Inferior parietal cortex (tissue), 1 donor: ENCODE measurements at regions not wholly inside any gene's neighbourhood (a gene's known extent, or its start where the extent isn't known, plus 50 kb on each side); places are given as distances from the start of the nearest gene placed in this dataset.
"Not testable (repeated sequence)": the region's sequence is repeated elsewhere in the genome, so short reads cannot be mapped to it uniquely, and the experiment has no call there.

Experiments
- DNase-seq: peaks from one replicate; pipeline ENCODE4 v3.0.0-alpha.2; 2016; ENCODE audit errors: extremely low spot score

- no peak for DNase-seq
These were observed 365.3 kb upstream of the ZFHX3 start for GRCh38 chr16:73413091-73413829.

DNA sequence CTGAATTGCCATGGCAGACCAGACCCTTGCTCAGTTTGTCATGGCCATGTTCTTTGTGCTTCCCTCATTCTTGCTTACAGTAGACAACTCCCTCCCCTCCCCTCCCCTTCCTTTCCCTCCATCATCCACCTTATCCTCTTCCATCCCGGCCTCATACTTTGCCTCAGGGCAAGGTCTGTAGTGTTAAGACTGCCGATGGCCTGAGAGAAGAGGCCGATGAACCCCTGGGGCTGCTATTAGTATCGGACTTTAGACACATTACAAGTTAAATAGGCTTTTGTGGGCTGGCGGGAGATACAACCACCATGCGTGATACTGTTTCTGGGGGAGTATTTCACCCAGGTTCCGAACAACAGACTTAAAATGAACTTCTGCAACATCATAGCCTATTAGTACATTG lies 364.5 kb upstream of the ZFHX3 start:
- no peak for DNase-seq

GRCh38 chr16:73408716-73409115 lies 360.8 kb upstream of the ZFHX3 start:
- DNase-seq: no peak

GRCh38 chr16:73408311-73408710 lies 360.4 kb upstream of the ZFHX3 start:
- DNase-seq: no peak

- DNase-seq: no peak
These were observed 357.9 kb upstream of the ZFHX3 start for GRCh38 chr16:73405851-73406250.

DNA sequence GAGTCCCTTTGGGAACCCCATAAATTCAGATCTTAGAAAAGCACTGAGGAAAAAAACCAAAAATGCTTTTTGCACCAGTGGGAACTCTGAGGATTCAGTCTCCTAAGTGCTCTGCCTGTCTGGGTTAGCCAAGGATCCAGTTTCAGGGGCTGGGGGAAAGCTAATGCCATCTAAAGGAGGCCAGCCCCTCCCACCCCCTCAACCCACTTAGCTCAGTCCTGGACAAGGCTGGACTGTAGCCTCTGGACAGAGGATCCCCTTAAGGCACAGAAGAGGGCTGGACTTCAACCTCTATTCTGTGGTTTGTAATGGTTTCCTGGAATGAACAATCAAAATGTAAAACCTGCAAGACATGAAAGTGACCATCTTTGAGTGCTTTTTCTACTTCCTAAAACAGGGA lies 356.1 kb upstream of the ZFHX3 start:
- no peak for DNase-seq

DNA sequence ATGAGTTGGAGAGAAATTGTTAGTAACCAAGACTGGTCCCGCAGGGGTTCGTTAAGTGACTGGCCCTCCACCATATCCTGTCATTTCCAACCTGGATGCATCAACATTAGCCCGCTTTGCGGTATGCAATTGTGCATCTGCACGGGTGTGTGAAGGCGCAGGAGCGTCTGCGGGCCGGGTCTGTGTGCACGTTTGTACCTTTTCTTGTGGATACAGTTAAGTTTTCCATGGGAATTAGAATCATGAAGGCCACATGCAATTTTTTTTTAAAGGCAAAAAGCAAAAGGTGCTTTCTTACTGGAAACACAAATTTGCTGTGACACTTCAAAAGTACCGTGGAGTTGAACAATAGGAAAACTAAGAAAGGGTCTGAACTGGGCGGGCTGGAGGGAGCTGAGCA lies 355.4 kb upstream of the ZFHX3 start:
- no peak for DNase-seq

GRCh38 chr16:73400951-73401350 lies 353.0 kb upstream of the ZFHX3 start:
- no peak for DNase-seq

GRCh38 chr16:73399997-73400396 lies 352.1 kb upstream of the ZFHX3 start:
- no peak for DNase-seq

- no peak for DNase-seq
These were observed 351.6 kb upstream of the ZFHX3 start for GRCh38 chr16:73399486-73399885.

- not testable (repeated sequence) for DNase-seq
These were observed 350.7 kb upstream of the ZFHX3 start for GRCh38 chr16:73398604-73399003.

DNA sequence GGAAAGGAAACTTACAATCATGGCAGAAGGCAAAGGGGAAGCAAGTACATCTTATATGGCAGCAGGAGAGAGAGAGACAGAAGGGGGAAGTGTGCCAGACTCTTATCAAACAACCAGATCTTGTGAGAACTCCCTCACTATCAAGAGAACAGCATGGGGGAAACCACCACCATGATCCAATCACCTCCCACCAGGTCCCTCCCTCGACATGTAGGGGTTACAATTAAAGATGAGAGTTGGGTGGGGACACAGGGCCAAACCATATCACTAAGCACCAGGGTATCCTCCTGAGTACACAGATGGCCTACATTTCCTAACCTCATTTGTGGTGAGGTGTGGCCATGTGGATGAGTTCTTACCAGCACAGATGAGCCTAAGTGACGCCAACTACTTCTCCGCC lies 348.6 kb upstream of the ZFHX3 start:
- no peak for DNase-seq

DNA sequence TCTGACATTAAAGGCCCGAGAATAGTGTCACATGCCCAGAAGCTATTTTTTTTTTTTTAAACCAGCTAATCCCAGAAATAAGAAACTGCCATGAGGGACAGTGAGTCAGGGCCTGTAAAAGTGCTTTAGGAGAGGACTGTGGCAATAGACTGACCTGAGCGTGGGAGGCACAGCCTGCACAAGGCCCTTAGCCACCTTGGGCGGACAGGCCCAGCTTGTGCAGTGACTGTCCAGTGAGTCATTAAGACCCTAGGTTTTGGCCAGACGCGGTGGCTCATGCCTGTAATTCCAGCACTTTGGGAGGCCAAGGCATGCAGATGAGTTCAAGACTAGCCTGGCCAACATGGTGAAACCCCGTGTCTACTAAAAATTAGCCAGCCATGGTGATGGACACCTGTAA lies 343.0 kb upstream of the ZFHX3 start:
- DNase-seq: no peak

GRCh38 chr16:73390491-73390890 lies 342.6 kb upstream of the ZFHX3 start:
- no peak for DNase-seq

- DNase-seq: no peak
These were observed 341.2 kb upstream of the ZFHX3 start for GRCh38 chr16:73389085-73389484.

DNA sequence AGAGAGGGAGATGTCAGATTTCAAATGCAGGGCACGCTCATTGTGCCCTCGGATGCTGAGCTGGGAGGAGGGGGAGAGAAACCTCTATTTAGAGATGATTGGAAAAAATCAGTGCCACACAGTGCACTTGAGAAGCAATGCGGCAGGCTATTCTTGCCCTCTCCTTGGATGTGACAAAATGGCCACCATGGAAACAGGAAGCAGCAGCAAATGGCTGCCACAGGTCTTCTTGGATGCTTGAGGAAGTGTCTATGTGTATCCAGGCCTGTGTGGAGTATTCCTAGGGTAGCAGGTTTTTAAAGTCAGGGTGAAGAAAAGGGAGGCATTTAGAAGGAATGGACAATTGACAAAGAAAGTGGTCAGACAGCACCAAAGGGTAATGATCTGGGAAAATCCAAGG lies 340.1 kb upstream of the ZFHX3 start:
- no peak for DNase-seq

- no peak for DNase-seq
These were observed 337.8 kb upstream of the ZFHX3 start for GRCh38 chr16:73385696-73386095.

DNA sequence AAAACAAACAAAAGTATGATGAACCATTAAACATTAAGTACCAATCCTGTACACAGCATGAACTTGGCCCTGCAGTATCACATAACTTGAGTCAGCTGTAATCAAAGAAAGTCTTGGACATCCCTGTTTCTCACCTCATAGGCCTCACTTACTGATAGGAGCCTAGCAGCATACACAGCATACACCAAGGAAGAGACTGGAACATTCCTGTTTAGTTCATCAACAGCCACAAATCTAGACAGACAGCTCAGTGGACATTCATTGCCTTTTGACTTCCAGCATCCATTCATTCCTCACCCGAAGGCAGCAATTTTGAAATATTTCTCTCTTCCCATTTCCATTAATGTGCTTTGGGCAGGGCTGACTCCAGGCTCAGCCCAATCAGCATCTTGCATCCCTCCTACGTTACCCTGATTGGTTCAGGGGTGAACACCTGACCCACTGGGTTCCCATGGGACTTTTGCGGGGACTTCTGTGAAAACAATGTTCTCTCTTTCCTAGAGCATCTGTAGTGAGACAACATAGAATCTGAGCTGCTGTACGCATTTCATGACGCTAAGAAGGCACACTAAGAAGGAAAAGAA lies 336.7 kb upstream of the ZFHX3 start:
- no peak for DNase-seq

- no peak for DNase-seq
These were observed 336.0 kb upstream of the ZFHX3 start for GRCh38 chr16:73383988-73384365.

- no peak for DNase-seq
These were observed 335.5 kb upstream of the ZFHX3 start for GRCh38 chr16:73383195-73383987.

GRCh38 chr16:73378471-73378870 lies 330.5 kb upstream of the ZFHX3 start:
- no peak for DNase-seq

DNA sequence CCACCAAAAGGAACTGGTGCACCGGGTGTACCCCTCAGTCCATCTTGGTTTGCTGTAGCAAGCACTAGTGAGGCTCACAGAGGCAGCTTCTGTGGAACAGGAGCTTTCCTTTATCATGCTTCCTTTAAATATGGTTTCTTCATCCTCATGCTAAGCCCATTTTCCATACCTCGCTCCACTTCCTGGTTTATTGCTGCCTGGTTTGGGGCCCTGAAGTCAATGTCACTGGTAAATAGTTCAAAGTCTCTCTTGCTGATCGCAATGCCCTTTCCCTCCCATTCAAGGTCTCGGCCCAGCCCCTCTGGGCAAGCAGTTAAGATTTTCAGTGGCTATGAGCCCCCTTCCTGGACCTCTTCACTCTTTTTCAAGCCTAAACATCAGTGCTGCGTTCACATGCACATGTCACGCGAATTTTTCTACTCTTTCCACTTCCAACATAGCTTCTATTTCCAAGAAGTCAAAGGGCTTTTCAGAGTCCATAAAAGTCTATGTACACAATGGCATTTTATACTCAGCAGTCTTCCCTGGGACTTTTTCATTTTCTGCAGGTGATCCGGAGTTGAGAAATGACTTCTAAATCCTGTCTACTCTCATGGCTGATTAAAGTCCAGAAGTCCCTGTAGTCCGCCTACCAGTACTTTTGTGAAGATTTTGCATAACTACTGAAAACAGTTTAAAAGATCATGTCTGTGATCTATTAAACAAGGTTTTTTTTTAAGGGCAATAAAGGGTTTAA lies 323.8 kb upstream of the ZFHX3 start:
- DNase-seq: no peak
